COR-L47 (cell line): ENCODE measurements at regions not wholly inside any gene's neighbourhood (a gene's known extent, or its start where the extent isn't known, plus 50 kb on each side); places are given as distances from the start of the nearest gene placed in this dataset.
"Not testable (repeated sequence)": the region's sequence is repeated elsewhere in the genome, so short reads cannot be mapped to it uniquely, and the experiment has no call there.

ENCODE experiments used
- DNase-seq: peaks from one replicate; lab custom pipeline; 2025; lab: John Stamatoyannopoulos, UW

DNA sequence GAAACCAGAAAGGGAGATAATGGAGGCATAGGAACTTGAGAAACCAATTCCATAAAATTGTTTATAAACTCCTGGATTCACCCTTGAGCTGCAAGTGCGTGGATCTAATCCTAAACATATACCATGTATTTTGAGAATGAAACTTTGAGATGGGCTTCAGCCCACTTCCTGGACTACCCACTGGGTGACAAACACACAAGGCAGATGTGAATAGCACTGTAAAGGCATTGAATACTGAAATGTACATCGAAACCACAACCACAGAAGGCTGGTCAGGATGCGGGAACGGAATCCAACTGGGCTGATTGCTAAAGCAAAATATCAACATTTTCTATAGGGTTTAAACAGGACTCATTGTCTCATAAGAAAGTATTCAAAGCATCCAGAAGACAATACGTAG, 228.5 kb upstream of the ZEB2 start:
- DNase-seq, result no peak

DNA sequence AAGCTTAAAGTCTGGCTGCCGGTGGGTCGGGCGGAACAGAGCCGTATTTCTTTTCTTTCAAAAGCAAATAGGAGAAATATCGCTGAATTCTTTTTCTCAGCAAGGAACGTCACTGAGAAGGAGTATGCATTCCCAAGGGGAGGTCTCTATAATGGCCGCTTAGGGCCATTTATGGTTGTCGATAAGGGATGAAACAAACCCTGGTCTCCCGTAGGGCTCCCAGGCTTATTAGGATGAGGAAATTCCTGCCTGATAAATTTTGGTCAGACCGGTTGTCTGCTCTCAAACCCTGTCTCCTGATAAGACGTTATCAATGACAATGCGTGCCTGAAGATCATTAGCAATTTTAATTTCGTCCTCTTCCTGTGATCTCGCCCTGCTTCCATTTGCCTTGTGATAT, 227.7 kb upstream of the ZEB2 start:
- no peak for DNase-seq

DNA sequence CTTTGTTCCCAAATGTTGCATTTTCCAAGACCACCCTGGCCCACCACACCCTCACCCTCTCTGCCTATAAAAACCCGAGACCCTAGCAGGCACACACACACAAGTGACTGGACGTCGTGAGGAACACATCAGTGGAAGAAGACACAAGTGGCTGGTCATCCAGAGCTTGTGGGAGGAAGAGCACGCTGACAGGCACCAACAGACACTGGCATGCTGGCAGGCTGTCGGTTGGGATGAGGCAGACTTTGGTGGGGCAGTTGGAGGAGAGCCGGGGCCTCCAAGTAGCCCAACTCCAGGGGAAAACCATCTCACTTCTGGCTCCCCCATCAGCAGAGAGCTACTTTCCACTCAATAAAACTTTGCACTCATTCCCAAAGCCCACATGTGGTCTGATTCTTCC, 225.5 kb upstream of the ZEB2 start:
- no peak for DNase-seq

DNA sequence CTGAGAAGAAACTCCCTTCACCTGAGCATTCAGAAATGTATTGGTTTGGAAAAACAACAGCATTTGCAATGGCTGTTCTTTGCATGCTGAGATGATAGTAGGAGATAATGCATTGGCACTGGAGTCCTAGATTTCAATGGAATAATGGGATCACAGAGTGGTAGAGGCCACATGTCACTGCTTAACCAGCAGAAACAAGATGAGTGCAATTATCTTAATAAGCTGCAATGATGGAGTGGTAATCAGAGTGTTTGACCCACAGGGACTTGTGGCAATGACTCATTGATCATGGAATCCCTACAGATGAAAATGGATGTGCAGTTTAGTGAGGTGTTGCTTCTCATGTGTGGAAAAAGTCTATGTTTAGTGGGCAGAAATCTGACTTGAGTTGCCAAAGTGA, 218.8 kb upstream of the ZEB2 start:
- no peak for DNase-seq

DNA sequence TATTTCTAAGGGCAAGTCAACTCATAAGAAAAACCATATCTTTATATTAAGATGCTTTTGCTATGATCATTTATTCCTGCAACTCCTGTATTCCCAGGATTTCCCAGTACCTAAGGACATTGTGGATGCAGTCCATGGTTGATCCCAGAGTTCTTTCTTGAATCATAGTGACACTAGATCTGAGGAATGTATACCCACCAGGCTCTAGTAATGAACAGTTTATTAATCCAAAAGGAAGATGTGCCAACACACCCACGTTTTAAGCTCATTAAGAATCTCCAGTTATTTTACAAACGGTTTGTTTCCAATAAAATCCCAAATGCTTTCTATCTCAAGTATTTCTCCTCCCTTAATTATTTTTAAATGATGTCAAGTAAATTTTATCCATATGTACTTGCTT, 210.8 kb upstream of the ZEB2 start:
- no peak for DNase-seq

DNA sequence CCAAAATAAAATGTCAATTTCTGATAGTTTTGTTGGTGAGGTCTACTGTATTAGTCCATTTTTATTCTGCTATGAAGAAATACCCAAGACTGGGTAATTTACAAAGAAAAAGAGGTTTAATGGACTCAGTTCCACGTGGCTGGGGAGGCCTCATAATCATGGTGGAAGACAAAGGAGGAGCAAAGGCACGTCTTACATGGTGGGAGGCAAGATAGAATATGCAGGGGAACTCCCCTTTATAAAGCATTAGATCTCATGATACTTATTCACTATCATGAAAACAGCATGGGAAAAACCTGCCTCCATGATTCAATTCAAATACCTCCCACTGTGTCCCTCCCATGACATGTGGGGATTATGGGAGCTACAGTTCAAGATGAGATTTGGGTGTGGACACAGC, 204.5 kb upstream of the ZEB2 start:
- not testable (repeated sequence) for DNase-seq

DNA sequence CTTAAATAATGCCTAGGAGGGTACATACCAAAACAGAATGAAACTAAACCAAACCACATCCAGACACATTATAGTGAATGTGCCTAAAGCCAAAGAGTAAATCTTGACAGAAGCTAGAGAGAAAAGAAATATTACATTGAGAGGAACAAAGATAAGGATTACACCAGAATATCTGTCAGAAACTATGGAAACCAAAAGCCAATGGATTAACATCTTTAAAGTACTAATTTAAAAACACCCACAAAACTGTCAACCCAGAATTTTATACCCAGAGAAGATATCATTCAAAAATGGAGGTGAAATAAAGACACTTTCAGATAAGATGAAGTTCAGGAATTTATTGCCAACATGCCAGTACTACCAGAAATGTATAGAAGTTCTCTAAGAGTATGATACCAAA, 198.5 kb upstream of the ZEB2 start:
- DNase-seq, result no peak

DNA sequence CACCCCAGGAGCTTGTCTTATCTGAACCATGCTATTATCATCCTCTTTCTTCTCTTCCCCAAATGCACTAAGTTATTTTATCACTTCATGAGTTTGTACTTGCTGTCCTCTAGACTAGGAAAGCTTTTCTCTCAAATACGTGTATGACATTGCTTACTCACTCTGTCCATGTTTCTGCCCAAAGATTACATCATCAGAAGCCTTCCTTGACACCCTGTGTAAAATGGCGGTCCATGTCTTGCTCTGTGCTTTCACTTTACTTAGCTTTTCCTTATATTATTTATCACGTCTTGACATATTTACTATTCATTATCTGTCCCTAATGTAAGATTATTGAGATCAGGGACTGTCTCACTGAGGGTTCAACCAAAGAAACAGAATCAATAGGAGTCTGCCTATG, 196.1 kb upstream of the ZEB2 start:
- DNase-seq, result no peak

DNA sequence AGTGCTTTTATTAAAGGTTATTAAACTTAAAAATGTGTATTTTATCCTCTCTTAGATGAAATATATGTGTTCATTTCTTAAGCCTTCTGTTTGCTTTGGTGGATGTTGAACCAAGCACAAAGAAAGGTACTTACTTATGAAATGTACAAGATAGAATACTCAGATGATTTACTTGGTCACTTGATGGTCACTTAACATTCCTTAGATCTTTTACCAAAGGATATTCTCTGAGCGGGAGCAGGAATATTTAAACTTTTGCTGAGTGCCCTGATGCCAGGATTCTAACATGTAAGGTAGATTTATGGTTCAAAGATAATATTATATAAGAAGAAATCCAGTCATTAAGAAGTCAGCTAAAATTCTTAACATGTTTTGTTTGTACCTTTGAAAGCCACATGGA, 193.5 kb upstream of the ZEB2 start:
- DNase-seq, result no peak

DNA sequence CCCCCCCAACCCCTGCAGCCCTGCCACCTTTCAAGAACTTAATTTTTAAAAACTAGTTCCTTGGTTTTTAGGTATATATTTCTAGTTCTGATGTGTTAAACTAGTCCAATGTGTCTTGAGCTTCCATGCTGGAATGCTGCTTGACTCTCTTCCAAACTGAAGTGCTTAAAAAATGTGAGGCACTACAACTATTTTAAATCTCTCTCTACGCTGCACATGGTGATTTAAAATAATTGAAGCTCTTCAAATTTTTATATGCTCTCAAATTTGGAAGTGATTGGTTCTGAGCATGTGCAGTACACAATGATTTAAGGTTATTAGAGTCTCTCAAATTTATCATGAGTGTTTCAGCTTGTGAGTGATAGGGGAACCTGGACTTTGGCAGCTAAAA, 192.6 kb upstream of the ZEB2 start:
- no peak for DNase-seq

DNA sequence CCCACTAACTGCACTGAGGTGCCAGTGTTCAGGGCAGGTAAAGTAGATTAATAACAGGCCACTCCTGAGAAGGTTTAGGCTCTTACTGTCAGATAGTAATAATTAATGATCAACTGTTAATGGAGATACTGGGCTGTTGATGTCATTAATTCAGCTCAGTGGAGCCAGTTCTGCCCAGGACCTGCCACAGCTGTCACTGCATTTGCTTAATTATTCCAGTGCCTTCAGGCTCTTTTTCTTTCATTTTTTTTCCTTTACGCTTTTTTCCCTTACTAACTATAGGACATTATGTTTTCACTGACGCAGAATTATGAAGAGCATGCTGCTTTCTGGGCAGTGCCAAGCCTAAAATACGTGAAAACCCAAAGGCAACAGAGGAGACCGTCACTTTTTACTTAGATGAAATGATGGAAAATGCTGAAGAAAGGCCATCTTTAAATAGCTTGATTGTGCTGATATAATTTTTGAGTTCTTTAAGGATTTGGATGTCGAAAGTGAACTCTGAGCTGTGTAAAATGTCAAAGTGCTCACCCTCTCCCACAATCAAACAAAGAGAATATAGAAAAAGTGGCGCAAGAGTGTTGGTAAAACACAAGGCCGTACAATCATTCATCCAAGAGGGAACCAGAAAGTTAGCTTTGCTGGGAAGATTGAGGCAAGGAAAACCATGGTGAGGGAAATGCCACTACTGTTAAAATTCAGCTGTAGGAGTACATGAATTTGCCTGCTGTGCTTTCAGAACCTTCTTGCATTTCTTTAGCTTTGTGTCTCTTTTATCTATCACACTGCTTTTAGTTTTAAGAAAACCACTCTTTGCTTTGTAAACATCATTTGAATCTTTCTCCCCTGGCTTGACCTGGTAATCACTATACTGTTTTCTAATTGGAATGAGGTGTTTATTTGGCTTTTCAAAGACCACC, 192.0 kb upstream of the ZEB2 start:
- DNase-seq, result no peak

DNA sequence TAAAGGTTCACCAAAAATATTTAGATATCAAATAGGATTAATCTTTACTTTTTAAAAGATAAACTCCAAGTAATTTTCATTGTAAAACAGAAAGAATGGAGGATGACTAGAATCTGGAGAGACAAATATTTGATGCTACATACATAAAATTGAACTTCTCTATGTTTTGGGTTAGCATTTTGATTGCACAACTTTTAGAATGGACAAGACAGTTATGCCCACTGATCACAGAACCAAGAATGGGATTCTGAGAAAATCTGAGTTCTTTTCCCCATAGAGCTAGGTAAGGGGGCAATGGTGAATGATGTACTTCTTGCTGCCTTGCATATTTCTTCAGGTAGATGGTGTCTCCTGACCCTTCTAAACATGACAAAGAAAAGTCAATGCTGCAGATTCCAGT, 191.2 kb upstream of the ZEB2 start:
- no peak for DNase-seq

DNA sequence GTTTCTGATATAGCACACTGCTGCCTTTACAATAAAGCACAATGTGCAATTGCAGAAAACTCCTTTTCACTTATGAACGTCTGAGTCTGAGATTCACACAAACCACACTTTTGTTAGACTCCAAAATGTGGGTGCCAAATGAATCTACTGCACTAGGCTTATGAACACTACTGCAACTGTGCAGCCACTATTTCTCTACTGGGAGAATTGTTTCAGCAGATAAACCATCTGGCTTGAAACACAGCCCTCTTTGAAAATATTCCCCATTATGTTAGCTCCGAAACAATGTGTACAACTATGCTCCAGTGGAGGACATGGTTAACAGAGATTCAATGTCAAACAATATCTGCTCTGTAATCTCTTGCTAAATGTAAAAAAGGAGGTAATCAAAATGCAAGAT, 188.7 kb upstream of the ZEB2 start:
- DNase-seq, result no peak

DNA sequence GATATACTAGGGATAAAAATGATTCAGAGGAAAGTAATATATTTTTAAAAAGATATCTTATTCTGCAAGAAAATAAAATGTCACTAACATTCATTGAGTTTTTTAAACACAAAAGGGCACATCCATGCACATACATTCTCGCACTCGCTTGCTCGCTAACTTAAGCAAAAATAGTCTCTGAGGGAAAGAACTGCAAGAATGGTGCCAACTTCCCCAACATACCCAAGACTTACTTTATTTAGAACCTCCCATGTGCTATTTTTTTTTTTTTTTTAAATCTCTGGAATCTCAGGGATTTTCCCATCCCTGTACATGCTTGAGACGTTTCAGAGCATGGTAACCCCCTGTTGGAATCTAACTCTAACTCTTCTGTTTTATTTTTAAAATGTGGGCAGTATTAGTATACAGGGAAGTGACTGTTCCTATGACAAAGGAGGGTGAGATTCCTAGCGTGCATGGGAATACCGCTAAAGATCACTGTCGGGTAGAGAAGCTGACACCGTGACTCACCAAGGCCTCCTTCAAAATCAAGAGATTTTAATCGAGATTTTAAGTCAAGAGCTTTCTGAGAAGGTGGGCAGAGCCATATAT, 187.9 kb upstream of the ZEB2 start:
- DNase-seq, result no peak

DNA sequence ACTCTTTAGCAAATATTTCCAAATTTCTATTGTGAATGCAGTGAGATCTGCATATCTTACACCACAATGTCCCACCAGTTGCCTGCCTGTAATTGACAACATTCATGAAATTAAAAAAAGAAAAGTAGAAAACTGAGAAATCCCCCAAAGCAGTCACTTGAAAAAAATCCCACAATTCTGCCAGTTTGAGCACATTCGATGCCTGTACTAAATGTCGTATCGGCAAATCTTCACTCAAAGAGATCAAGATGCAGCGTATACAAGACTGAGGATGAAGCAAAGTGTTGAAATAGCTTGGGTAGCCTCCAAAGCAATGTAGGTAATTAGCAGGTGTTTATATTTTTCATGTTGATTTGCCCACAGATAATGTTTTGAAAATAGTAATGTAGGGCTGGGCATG, 186.7 kb upstream of the ZEB2 start:
- no peak for DNase-seq

DNA sequence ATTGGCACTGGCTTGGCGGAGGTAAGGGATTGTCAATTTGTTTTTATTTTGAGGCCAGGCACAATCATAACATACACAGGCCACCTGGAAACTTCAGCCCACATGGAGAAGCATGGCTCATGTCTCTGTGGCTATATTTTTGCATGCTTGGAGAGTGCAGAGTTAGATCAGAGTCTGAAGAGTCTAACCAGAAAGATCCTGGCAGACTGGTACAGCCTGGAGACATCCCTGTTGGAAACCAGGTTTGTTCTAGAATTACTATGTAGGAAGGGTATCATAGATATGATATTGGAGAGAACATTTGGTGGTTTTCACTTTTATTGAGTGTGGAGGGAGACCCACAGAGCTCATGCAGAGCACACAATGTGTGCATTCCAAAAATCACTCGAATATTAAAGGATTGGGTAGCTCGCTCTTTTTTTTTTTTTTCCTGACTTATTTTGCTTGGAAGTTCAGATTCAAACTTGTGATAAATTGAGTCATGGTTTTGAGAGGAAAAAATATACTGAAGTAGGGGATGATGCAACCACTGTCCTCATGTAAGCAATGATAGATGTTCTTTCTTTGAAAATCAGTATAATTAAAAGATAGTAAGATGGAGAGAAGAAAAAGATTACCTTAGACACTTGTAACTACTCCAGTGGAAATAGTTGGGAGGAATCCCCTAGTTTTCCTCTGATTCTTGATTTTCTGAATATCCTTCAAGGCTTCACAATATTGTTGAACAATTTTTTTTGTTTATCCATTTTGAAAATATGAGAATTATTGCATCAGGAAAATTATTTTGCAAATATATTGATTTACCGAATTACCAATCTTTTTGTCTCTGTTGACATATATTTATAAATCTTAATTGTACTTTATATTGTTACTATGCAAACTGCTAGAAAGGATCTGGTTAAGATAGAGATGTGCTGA, 185.7 kb upstream of the ZEB2 start:
- DNase-seq, result no peak

DNA sequence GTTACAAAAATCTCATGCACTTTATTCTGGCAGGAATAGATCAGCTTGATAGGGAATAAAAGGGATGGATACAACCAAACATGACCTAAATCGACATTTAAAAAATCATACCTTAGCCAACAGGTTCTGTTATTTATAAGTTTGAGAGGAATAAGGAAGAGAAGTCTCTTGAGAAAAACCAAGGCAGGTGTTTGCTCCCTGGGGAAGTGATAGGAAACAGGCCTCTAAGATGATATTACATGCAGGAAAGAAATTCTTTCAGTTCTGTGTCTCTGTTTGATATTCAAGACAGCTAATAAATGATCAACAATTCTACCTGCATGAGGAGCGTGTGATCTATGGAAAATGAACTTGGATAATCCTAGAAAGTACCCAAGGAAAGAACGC, 184.8 kb upstream of the ZEB2 start:
- no peak for DNase-seq

DNA sequence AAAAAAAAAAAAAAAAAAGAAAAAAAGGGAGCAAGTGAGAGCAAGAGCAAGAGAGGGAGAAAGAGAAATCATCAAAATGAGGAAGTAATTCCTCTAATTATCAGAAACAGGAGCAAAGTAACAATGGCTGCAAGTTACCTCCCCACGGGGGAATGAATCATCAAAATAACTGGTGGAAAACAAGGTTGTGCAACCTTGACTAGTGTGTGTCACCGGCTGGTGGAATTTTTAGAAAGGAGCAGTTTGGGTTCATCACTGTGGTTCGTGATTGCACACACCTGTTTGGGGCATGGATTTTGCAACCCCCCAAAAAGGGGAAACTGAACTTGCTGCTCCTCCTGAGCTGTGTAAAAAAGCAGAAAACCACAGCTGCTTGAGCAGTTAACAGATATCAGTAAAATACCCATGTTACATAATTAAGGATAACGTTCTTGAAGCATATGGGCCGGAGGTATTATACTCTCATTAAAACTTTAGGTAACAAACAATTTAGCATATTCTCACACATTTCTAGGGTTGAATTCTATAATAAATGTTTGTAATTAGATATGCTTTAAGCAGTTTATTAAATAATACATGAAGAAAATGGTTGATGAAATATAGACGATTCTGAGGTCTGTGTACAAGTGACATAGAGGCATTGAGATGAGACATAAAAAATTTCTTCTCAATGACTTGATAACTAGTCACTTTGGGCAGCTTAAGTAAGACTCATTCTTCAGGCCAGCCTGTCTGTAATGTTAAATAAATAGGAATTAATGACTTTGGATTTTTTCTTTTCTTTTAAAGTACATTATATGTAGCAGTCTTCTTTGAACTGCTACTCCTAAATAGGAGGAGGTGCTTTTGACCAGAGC, 184.2 kb upstream of the ZEB2 start:
- no peak for DNase-seq

DNA sequence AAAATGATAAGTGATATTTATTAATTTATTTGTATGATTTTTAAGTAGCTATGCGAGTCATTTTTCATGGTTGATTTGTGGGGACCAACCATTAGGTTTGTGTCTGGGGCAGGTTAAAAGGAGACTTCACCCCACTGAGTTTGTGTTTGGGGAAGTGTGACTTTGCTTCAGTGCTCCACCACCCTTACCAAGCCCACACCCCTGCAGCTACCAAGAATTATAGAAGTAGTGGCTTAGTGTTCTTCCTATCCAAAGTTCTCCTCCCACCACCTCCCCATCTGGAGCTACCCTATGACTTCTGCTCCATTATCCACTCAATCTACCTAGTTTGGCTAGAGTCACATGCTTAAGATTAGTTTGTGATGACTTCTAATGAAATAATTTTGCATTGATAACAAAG, 182.1 kb upstream of the ZEB2 start:
- no peak for DNase-seq

DNA sequence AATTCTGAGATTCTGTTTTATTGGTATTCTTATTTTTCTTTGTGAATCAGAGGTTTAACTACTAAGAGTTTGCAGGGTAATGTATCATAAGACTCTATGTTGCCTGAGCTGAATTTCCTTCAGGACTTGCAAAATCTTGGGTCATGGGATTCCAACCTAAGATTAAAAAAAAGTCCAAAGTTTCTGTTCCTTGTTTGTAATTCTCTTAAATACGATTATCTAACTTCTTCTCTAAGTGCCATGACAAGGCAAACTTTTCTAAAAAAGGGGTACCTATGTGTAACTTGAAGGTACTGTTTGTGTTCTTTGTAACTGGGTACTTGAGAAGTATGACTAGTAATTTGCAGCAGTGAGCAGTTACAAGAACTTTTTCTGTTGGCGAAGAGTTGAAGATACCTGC, 181.3 kb upstream of the ZEB2 start:
- DNase-seq, result no peak

DNA sequence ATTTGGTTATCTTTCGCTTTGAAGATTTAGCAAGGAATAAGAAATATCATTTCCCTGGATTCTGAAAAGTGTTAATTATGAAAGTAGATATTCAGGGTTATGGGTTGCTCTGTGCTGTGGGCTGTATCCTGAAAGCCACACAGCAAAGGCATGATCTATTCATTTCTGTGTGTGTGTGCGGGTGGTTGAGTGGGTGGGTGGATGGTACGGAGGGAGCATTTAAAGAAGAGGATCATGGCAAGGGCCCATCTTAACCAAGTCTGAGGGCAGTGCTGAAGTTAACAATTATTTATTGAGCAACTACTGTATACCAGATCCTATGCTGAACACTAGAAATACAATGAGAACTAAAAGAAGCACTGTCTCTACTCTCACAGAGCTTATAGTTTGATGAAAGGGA, 178.2 kb upstream of the ZEB2 start:
- DNase-seq, result no peak

DNA sequence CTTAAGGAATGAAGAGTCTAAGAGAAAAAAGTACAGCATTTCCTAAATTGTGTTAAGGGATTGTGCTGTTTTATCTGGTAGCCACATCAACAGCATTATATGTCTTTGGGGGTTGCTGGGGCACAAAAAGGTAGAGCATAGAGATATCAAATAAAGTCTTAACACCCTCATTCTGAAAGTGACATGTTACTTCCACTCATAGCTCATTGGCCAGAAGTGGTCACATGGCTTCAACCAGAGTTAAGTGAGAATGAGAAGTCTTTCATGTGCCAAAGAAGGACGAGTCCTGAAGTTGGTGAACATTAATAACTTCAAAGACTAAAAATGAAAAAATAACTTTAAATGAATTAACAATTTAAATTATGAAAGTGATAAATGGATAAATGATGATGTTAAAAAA, 175.7 kb upstream of the ZEB2 start:
- DNase-seq, result no peak
